Neural cell (in vitro differentiated cells): ENCODE measurements at regions not wholly inside any gene's neighbourhood (a gene's known extent, or its start where the extent isn't known, plus 50 kb on each side); places are given as distances from the start of the nearest gene placed in this dataset.

Experiments
- EP300 ChIP-seq: fragments of 450-650 bp; conservative IDR thresholded peaks from 2 replicates; pipeline ENCODE4 v1.6.1; 2014; ENCODE audit warnings: antibody characterized with exemption, mild to moderate bottlenecking, moderate library complexity; ENCODE audit not compliant: poor library complexity, severe bottlenecking
- EZH2 ChIP-seq: fragments of 200-600, 300-800 bp; shearing (Covaris generic), sonication (generic); IDR thresholded peaks from 2 replicates; pipeline ENCODE4 v1.6.1; 2014; ENCODE audit warnings: antibody characterized with exemption, low read length, borderline replicate concordance, mild to moderate bottlenecking; ENCODE audit not compliant: insufficient read depth, poor library complexity, severe bottlenecking
- RAD21 ChIP-seq: fragments of 450-650 bp; conservative IDR thresholded peaks from 2 replicates; pipeline ENCODE4 v1.6.1; 2014; ENCODE audit warnings: antibody characterized with exemption, mild to moderate bottlenecking, moderate library complexity
- TF ChIP-seq, protein P1 (sequence below): fragments of 450-650 bp; IDR thresholded peaks from 2 replicates; pipeline ENCODE4 v1.5.1; 2014; ENCODE audit warnings: antibody characterized with exemption, mild to moderate bottlenecking, moderate library complexity; ENCODE audit not compliant: poor library complexity, severe bottlenecking

DNA sequence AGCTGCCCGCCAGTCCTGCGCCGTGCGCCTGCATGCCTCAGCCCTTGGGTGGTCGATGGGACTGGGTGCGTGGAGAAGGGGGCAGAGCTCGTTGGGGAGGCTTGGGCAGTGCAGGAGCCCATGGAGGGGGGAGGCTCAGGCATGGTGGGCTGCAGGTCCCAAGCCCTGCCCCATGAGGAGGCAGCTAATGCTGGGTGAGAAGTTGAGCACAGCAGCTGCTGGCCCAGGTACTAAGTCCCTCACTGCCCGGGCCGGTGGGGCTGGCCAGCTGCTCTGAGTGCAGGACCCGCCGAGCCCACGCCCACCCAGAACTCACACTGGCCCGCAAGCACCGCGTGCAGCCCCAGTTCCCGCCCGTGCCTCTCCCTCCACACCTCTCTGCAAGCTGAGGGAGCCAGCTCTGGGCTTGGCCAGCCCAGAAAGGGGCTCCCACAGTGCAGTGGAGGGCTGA is 764.3 kb upstream of the TYRP1 start:
- TF ChIP-seq EZH2 (no peak), RAD21 (no peak), EP300 (no peak)
- TF ChIP-seq, protein P1, sequence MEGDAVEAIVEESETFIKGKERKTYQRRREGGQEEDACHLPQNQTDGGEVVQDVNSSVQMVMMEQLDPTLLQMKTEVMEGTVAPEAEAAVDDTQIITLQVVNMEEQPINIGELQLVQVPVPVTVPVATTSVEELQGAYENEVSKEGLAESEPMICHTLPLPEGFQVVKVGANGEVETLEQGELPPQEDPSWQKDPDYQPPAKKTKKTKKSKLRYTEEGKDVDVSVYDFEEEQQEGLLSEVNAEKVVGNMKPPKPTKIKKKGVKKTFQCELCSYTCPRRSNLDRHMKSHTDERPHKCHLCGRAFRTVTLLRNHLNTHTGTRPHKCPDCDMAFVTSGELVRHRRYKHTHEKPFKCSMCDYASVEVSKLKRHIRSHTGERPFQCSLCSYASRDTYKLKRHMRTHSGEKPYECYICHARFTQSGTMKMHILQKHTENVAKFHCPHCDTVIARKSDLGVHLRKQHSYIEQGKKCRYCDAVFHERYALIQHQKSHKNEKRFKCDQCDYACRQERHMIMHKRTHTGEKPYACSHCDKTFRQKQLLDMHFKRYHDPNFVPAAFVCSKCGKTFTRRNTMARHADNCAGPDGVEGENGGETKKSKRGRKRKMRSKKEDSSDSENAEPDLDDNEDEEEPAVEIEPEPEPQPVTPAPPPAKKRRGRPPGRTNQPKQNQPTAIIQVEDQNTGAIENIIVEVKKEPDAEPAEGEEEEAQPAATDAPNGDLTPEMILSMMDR: no peak
